Activated T-helper 1 cell treated with anti-CD3 and anti-CD28 coated beads, Interleukin-2, amount 50 U/mL, for 16 hours (primary cell): ENCODE measurements at regions not wholly inside any gene's neighbourhood (a gene's known extent, or its start where the extent isn't known, plus 50 kb on each side); places are given as distances from the start of the nearest gene placed in this dataset.

Experiments used
- DNase-seq, 2 donors: peaks; one replicate each; pipeline ENCODE4 v3.0.0-alpha.2; 2020; ENCODE audit warnings: low read depth in 1 of 2, low spot score in 1 of 2

- DNase-seq, result no peak
Observed at GRCh38 chr2:128399690-128400291, 81.1 kb upstream of the HS6ST1 start.

GRCh38 chr2:128401680-128402079 is 83.0 kb upstream of the HS6ST1 start:
- no peak for DNase-seq

GRCh38 chr2:128402911-128403670 is 84.4 kb upstream of the HS6ST1 start:
- DNase-seq, result no peak

- DNase-seq, result no peak
Observed at GRCh38 chr2:128403814-128404708, 85.4 kb upstream of the HS6ST1 start.

- no peak for DNase-seq
Observed at GRCh38 chr2:128404709-128405466, 86.2 kb upstream of the HS6ST1 start.

GRCh38 chr2:128405467-128405900 is 86.8 kb upstream of the HS6ST1 start:
- no peak for DNase-seq

- no peak for DNase-seq
Observed at GRCh38 chr2:128405981-128406613, 87.4 kb upstream of the HS6ST1 start.

- no peak for DNase-seq
Observed at GRCh38 chr2:128406736-128407554, 88.3 kb upstream of the HS6ST1 start.

- no peak for DNase-seq
Observed at GRCh38 chr2:128408349-128409305, 90.0 kb upstream of the HS6ST1 start.

- no peak for DNase-seq
Observed at GRCh38 chr2:128409326-128410034, 90.8 kb upstream of the HS6ST1 start.

GRCh38 chr2:128410035-128410757 is 91.5 kb upstream of the HS6ST1 start:
- no peak for DNase-seq

GRCh38 chr2:128410758-128411215 is 92.1 kb upstream of the HS6ST1 start:
- DNase-seq, result no peak

- no peak for DNase-seq
Observed at GRCh38 chr2:128411431-128411830, 92.8 kb upstream of the HS6ST1 start.

- no peak for DNase-seq
Observed at GRCh38 chr2:128412181-128412871, 93.7 kb upstream of the HS6ST1 start.

- no peak for DNase-seq
Observed at GRCh38 chr2:128413014-128413717, 94.5 kb upstream of the HS6ST1 start.
